Cerebellar cortex (tissue), 1 donor: ENCODE measurements at regions not wholly inside any gene's neighbourhood (a gene's known extent, or its start where the extent isn't known, plus 50 kb on each side); places are given as distances from the start of the nearest gene placed in this dataset.
"Not testable (repeated sequence)": the region's sequence is repeated elsewhere in the genome, so short reads cannot be mapped to it uniquely, and the experiment has no call there.

Experiments
- DNase-seq: peaks from one replicate; pipeline ENCODE4 v3.0.0-alpha.2; 2015; ENCODE audit warnings: low spot score

- DNase-seq, result no peak
Observed at GRCh38 chr10:121378251-121378801, 219.9 kb downstream of the FGFR2 start.

- DNase-seq, result no peak
Observed at GRCh38 chr10:121379013-121379412, 219.2 kb downstream of the FGFR2 start.

- no peak for DNase-seq
Observed at GRCh38 chr10:121380211-121380610, 218.0 kb downstream of the FGFR2 start.

GRCh38 chr10:121382029-121382520, 216.2 kb downstream of the FGFR2 start:
- DNase-seq, result not testable (repeated sequence)

GRCh38 chr10:121385136-121385535, 213.1 kb downstream of the FGFR2 start:
- DNase-seq, result no peak

GRCh38 chr10:121392657-121393056, 205.6 kb downstream of the FGFR2 start:
- DNase-seq, result no peak

GRCh38 chr10:121393522-121393921, 204.7 kb downstream of the FGFR2 start:
- DNase-seq, result no peak

- not testable (repeated sequence) for DNase-seq
Observed at GRCh38 chr10:121400507-121400906, 197.7 kb downstream of the FGFR2 start.

- DNase-seq, result no peak
Observed at GRCh38 chr10:121403527-121403926, 194.7 kb downstream of the FGFR2 start.

GRCh38 chr10:121404611-121405010, 193.6 kb downstream of the FGFR2 start:
- DNase-seq, result no peak

GRCh38 chr10:121405096-121405495, 193.1 kb downstream of the FGFR2 start:
- DNase-seq, result no peak

- no peak for DNase-seq
Observed at GRCh38 chr10:121405549-121405948, 192.7 kb downstream of the FGFR2 start.

GRCh38 chr10:121405953-121406352, 192.3 kb downstream of the FGFR2 start:
- DNase-seq, result no peak

GRCh38 chr10:121406823-121407545, 191.3 kb downstream of the FGFR2 start:
- DNase-seq, result no peak

GRCh38 chr10:121409466-121410104, 188.7 kb downstream of the FGFR2 start:
- no peak for DNase-seq

GRCh38 chr10:121411004-121411403, 187.2 kb downstream of the FGFR2 start:
- DNase-seq, result no peak

- DNase-seq, result no peak
Observed at GRCh38 chr10:121413951-121414350, 184.3 kb downstream of the FGFR2 start.

- no peak for DNase-seq
Observed at GRCh38 chr10:121414366-121415062, 183.7 kb downstream of the FGFR2 start.

- DNase-seq, result no peak
Observed at GRCh38 chr10:121415063-121415399, 183.2 kb downstream of the FGFR2 start.

- no peak for DNase-seq
Observed at GRCh38 chr10:121416071-121416470, 182.2 kb downstream of the FGFR2 start.

GRCh38 chr10:121417298-121417697, 180.9 kb downstream of the FGFR2 start:
- DNase-seq, result no peak

- DNase-seq, result no peak
Observed at GRCh38 chr10:121418126-121418777, 180.0 kb downstream of the FGFR2 start.
